Neural cell (in vitro differentiated cells): ENCODE measurements at regions not wholly inside any gene's neighbourhood (a gene's known extent, or its start where the extent isn't known, plus 50 kb on each side); places are given as distances from the start of the nearest gene placed in this dataset.

ENCODE experiments used
- H2AFZ ChIP-seq: fragments of 200-600, 300-800 bp; sonication (generic), shearing (Covaris generic); 2 replicates; pipeline ENCODE4 v1.6.0; 2014; ENCODE audit warnings: low read depth, mild to moderate bottlenecking, antibody characterized with exemption, low read length, moderate library complexity
- H3F3A ChIP-seq: fragments of 200-600 bp; shearing (Covaris generic); 2 replicates; pipeline ENCODE4 v1.6.1; 2016; ENCODE audit warnings: mild to moderate bottlenecking, moderate library complexity, mixed read lengths, antibody characterized with exemption, low read length; ENCODE audit not compliant: insufficient read depth, poor library complexity, severe bottlenecking
- H3K27ac ChIP-seq: fragments of 200-600, 300-800 bp; sonication (generic), shearing (Covaris generic); 2 replicates; pipeline ENCODE4 v1.5.1; 2014; ENCODE audit warnings: mild to moderate bottlenecking, low read length, moderate library complexity
- H3K27me3 ChIP-seq: fragments of 300-800, 200-600 bp; sonication (generic), shearing (Covaris generic); 2 replicates; pipeline ENCODE4 v1.6.0; 2014; ENCODE audit warnings: mild to moderate bottlenecking, low read depth, low read length, moderate library complexity; ENCODE audit not compliant: insufficient read depth
- H3K36me3 ChIP-seq: fragments of 300-800, 200-600 bp; sonication (generic), shearing (Covaris generic); 2 replicates; pipeline ENCODE4 v1.5.1; 2014; ENCODE audit warnings: mild to moderate bottlenecking, antibody characterized with exemption, low read length, moderate library complexity; ENCODE audit not compliant: insufficient read depth
- H3K4me2 ChIP-seq: fragments of 300-800, 200-600 bp; sonication (generic), shearing (Covaris generic); 2 replicates; pipeline ENCODE4 v1.6.0; 2014; ENCODE audit warnings: mild to moderate bottlenecking, low read length
- H3K4me3 ChIP-seq: fragments of 300-800, 200-600 bp; sonication (generic), shearing (Covaris generic); 2 replicates; pipeline ENCODE4 v1.5.1; 2014; ENCODE audit warnings: mild to moderate bottlenecking, low read length, moderate library complexity
- H3K79me2 ChIP-seq: fragments of 200-600 bp; shearing (Covaris generic); replicated peaks from 2 replicates; pipeline ENCODE4 v1.6.0; 2014; ENCODE audit warnings: mild to moderate bottlenecking, low read length, moderate library complexity; ENCODE audit not compliant: insufficient read depth
- H3K9ac ChIP-seq: fragments of 300-800, 200-600 bp; sonication (generic), shearing (Covaris generic); 2 replicates; pipeline ENCODE4 v1.6.1; 2016; ENCODE audit warnings: mild to moderate bottlenecking, low read length, mixed read lengths
- H3K9me2 ChIP-seq: fragments of 200-600 bp; shearing (Covaris generic); 2 replicates; pipeline ENCODE4 v1.6.1; 2016; ENCODE audit warnings: mild to moderate bottlenecking, low read length, mixed read lengths; ENCODE audit not compliant: insufficient read depth
- H3K9me3 ChIP-seq: fragments of 200-600, 300-800 bp; sonication (generic), shearing (Covaris generic); 2 replicates; pipeline ENCODE4 v1.6.1; 2016; ENCODE audit warnings: mild to moderate bottlenecking, mixed run types, low read length, moderate library complexity, mixed read lengths
- H4K20me1 ChIP-seq: fragments of 200-600 bp; shearing (Covaris generic); 2 replicates; pipeline ENCODE4 v1.6.1; 2016; ENCODE audit warnings: mild to moderate bottlenecking, mixed run types; ENCODE audit not compliant: insufficient read depth
- CTCF ChIP-seq: fragments of 450-650 bp; IDR thresholded peaks from 2 replicates; pipeline ENCODE4 v1.5.1; 2014; ENCODE audit warnings: antibody characterized with exemption, mild to moderate bottlenecking, moderate library complexity; ENCODE audit not compliant: poor library complexity, severe bottlenecking
- EP300 ChIP-seq: fragments of 450-650 bp; conservative IDR thresholded peaks from 2 replicates; pipeline ENCODE4 v1.6.1; 2014; ENCODE audit warnings: antibody characterized with exemption, mild to moderate bottlenecking, moderate library complexity; ENCODE audit not compliant: poor library complexity, severe bottlenecking
- EZH2 ChIP-seq: fragments of 200-600, 300-800 bp; shearing (Covaris generic), sonication (generic); IDR thresholded peaks from 2 replicates; pipeline ENCODE4 v1.6.1; 2014; ENCODE audit warnings: antibody characterized with exemption, low read length, borderline replicate concordance, mild to moderate bottlenecking; ENCODE audit not compliant: insufficient read depth, poor library complexity, severe bottlenecking
- MXI1 ChIP-seq: fragments of 450-650 bp; conservative IDR thresholded peaks from 2 replicates; pipeline ENCODE4 v1.6.1; 2014; ENCODE audit warnings: antibody characterized with exemption, mild to moderate bottlenecking; ENCODE audit not compliant: poor library complexity, severe bottlenecking
- POLR2AphosphoS5 ChIP-seq: IDR thresholded peaks from 2 replicates; pipeline ENCODE4 v1.6.1; 2012
- RAD21 ChIP-seq: fragments of 450-650 bp; conservative IDR thresholded peaks from 2 replicates; pipeline ENCODE4 v1.6.1; 2014; ENCODE audit warnings: antibody characterized with exemption, mild to moderate bottlenecking, moderate library complexity
- SMC3 ChIP-seq: fragments of 450-650 bp; conservative IDR thresholded peaks from 2 replicates; pipeline ENCODE4 v1.6.1; 2014; ENCODE audit warnings: antibody characterized with exemption, mild to moderate bottlenecking, moderate library complexity; ENCODE audit not compliant: poor library complexity
- TAF1 ChIP-seq: IDR thresholded peaks from 2 replicates; pipeline ENCODE4 v1.6.1; 2012; ENCODE audit warnings: low read depth
- TF ChIP-seq, protein P1 (sequence below): IDR thresholded peaks from 2 replicates; pipeline ENCODE4 v1.6.1; 2012; ENCODE audit warnings: borderline replicate concordance

- H3K4me3 ChIP-seq = no peak overlapping the region
- H3K9me3 ChIP-seq = no peaks in the 10 kb centered on the region
- H3F3A ChIP-seq = no peaks in the 10 kb centered on the region
- H3K4me2 ChIP-seq = no peak overlapping the region
- no peaks in the 10 kb centered on the region for H3K79me2 ChIP-seq
- TF ChIP-seq, protein P1, sequence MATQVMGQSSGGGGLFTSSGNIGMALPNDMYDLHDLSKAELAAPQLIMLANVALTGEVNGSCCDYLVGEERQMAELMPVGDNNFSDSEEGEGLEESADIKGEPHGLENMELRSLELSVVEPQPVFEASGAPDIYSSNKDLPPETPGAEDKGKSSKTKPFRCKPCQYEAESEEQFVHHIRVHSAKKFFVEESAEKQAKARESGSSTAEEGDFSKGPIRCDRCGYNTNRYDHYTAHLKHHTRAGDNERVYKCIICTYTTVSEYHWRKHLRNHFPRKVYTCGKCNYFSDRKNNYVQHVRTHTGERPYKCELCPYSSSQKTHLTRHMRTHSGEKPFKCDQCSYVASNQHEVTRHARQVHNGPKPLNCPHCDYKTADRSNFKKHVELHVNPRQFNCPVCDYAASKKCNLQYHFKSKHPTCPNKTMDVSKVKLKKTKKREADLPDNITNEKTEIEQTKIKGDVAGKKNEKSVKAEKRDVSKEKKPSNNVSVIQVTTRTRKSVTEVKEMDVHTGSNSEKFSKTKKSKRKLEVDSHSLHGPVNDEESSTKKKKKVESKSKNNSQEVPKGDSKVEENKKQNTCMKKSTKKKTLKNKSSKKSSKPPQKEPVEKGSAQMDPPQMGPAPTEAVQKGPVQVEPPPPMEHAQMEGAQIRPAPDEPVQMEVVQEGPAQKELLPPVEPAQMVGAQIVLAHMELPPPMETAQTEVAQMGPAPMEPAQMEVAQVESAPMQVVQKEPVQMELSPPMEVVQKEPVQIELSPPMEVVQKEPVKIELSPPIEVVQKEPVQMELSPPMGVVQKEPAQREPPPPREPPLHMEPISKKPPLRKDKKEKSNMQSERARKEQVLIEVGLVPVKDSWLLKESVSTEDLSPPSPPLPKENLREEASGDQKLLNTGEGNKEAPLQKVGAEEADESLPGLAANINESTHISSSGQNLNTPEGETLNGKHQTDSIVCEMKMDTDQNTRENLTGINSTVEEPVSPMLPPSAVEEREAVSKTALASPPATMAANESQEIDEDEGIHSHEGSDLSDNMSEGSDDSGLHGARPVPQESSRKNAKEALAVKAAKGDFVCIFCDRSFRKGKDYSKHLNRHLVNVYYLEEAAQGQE = no peak
- TF ChIP-seq SMC3 = no peak
- no peak for TF ChIP-seq CTCF
- TF ChIP-seq RAD21 = no peak
- TF ChIP-seq MXI1 = no peak
- TF ChIP-seq EZH2 = no peak
- no peak for TF ChIP-seq POLR2AphosphoS5
- no peak for TF ChIP-seq EP300
- TF ChIP-seq TAF1 = no peak
- no peak overlapping the region for H3K9ac ChIP-seq
- H4K20me1 ChIP-seq = no peaks in the 10 kb centered on the region
- no peak overlapping the region for H2AFZ ChIP-seq
- no peaks in the 10 kb centered on the region for H3K27me3 ChIP-seq
- H3K27ac ChIP-seq = no peak overlapping the region
- H3K9me2 ChIP-seq = no peaks in the 10 kb centered on the region
- H3K36me3 ChIP-seq = no peaks in the 10 kb centered on the region
These were observed 68.1 kb upstream of the OTUD4 start for GRCh38 chr4:145248502-145248901.

- Histone ChIP-seq H3K9me3 (no peaks in the 10 kb centered on the region), H3K9ac (no peak overlapping the region), H3K27ac (no peak overlapping the region), H3K27me3 (no peaks in the 10 kb centered on the region), H3K4me3 (no peak overlapping the region), H3K4me2 (no peak overlapping the region), H3K79me2 (no peaks in the 10 kb centered on the region), H3K36me3 (no peaks in the 10 kb centered on the region), H4K20me1 (no peaks in the 10 kb centered on the region), H3K9me2 (no peaks in the 10 kb centered on the region), H2AFZ (no peak overlapping the region), H3F3A (no peaks in the 10 kb centered on the region)
- peak; percentile 84 for TF ChIP-seq SMC3
- TF ChIP-seq CTCF = peak; percentile 77
- peak; percentile 83 for TF ChIP-seq RAD21
- TF ChIP-seq MXI1 = no peak
These were observed 53.8 kb upstream of the OTUD4 start for GRCh38 chr4:145234091-145234706.
